GM10266 (cell line): ENCODE measurements at regions not wholly inside any gene's neighbourhood (a gene's known extent, or its start where the extent isn't known, plus 50 kb on each side); places are given as distances from the start of the nearest gene placed in this dataset.

Experiments used
- DNase-seq: peaks from one replicate; pipeline ENCODE4 v3.0.0; 2012; ENCODE audit errors: extremely low spot score
- CTCF ChIP-seq: IDR thresholded peaks from 2 replicates; pipeline ENCODE4 v1.5.1; 2012; ENCODE audit warnings: mild to moderate bottlenecking, low read depth; ENCODE audit not compliant: control insufficient read depth, insufficient read depth; ENCODE audit errors: missing control alignments

DNA sequence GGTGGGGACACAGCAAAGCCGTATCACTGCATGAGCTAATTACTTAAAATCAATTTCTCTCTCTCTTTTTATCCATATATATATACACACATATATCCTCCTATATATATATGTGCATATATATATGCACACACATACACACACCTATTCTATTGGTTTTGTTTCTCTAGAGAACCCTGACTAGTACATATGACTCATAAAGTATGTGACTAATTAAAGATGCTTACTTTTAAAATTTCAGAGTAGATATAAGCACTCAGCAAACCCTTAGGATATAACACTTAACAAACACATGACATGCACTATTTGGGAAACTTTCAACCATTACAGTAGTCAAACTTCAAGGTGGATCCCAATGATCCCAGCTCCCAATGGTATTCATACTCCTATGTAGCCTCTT lies 732.6 kb downstream of the ROBO2 start:
- no peak for DNase-seq
- no peak for TF ChIP-seq CTCF

- DNase-seq = no peak
- TF ChIP-seq CTCF = no peak
These were observed 733.2 kb downstream of the ROBO2 start for GRCh38 chr3:77773084-77773483.

GRCh38 chr3:77780278-77780996 lies 740.5 kb downstream of the ROBO2 start:
- DNase-seq = no peak
- TF ChIP-seq CTCF = no peak

GRCh38 chr3:77786216-77786615 lies 746.3 kb downstream of the ROBO2 start:
- no peak for DNase-seq
- TF ChIP-seq CTCF = no peak

- no peak for DNase-seq
- no peak for TF ChIP-seq CTCF
These were observed 755.1 kb downstream of the ROBO2 start for GRCh38 chr3:77795013-77795412.

GRCh38 chr3:77799278-77799677 lies 759.4 kb downstream of the ROBO2 start:
- DNase-seq = no peak
- no peak for TF ChIP-seq CTCF

GRCh38 chr3:77800893-77801292 lies 761.0 kb downstream of the ROBO2 start:
- TF ChIP-seq CTCF = no peak
- DNase-seq = no peak
